ENCODE measurements at regions not wholly inside any gene's neighbourhood (a gene's known extent, or its start where the extent isn't known, plus 50 kb on each side); places are given as distances from the start of the nearest gene placed in this dataset.

- no peak for DNase-seq
Observed at GRCh38 chr12:116461060-116461459, 98.1 kb upstream of the MAP1LC3B2 start.

- DNase-seq, result no peak
Observed at GRCh38 chr12:116463366-116463765, 95.8 kb upstream of the MAP1LC3B2 start.

- DNase-seq, result no peak
Observed at GRCh38 chr12:116465407-116465806, 93.8 kb upstream of the MAP1LC3B2 start.

- no peak for DNase-seq
Observed at GRCh38 chr12:116465856-116466255, 93.3 kb upstream of the MAP1LC3B2 start.

GRCh38 chr12:116466536-116466935, 92.6 kb upstream of the MAP1LC3B2 start:
- no peak for DNase-seq

- no peak for DNase-seq
Observed at GRCh38 chr12:116469344-116469743, 89.8 kb upstream of the MAP1LC3B2 start.

- DNase-seq, result no peak
Observed at GRCh38 chr12:116471544-116471943, 87.6 kb upstream of the MAP1LC3B2 start.

GRCh38 chr12:116472193-116472592, 87.0 kb upstream of the MAP1LC3B2 start:
- DNase-seq, result no peak

- no peak for DNase-seq
Observed at GRCh38 chr12:116473416-116473815, 85.8 kb upstream of the MAP1LC3B2 start.

- no peak for DNase-seq
Observed at GRCh38 chr12:116474331-116474730, 84.8 kb upstream of the MAP1LC3B2 start.

- no peak for DNase-seq
Observed at GRCh38 chr12:116474899-116475298, 84.3 kb upstream of the MAP1LC3B2 start.

- DNase-seq, result no peak
Observed at GRCh38 chr12:116476227-116476822, 82.9 kb upstream of the MAP1LC3B2 start.

GRCh38 chr12:116478243-116478773, 80.9 kb upstream of the MAP1LC3B2 start:
- no peak for DNase-seq

- no peak for DNase-seq
Observed at GRCh38 chr12:116480210-116480810, 78.9 kb upstream of the MAP1LC3B2 start.

GRCh38 chr12:116481726-116482125, 77.5 kb upstream of the MAP1LC3B2 start:
- no peak for DNase-seq

GRCh38 chr12:116482179-116482578, 77.0 kb upstream of the MAP1LC3B2 start:
- no peak for DNase-seq

GRCh38 chr12:116482859-116483258, 76.3 kb upstream of the MAP1LC3B2 start:
- DNase-seq, result no peak

GRCh38 chr12:116483959-116484750, 75.0 kb upstream of the MAP1LC3B2 start:
- DNase-seq, result no peak

- no peak for DNase-seq
Observed at GRCh38 chr12:116484807-116485206, 74.4 kb upstream of the MAP1LC3B2 start.

- no peak for DNase-seq
Observed at GRCh38 chr12:116489116-116489515, 70.1 kb upstream of the MAP1LC3B2 start.

- DNase-seq, result no peak
Observed at GRCh38 chr12:116490471-116490870, 68.7 kb upstream of the MAP1LC3B2 start.

- DNase-seq, result no peak
Observed at GRCh38 chr12:116492703-116493324, 66.4 kb upstream of the MAP1LC3B2 start.

GRCh38 chr12:116495260-116495659, 63.9 kb upstream of the MAP1LC3B2 start:
- DNase-seq, result no peak

All from NCI-H2227 treated with DMSO at 0.1 percent for 48 hours (cell line).